ENCODE measurements at regions not wholly inside any gene's neighbourhood (a gene's known extent, or its start where the extent isn't known, plus 50 kb on each side); places are given as distances from the start of the nearest gene placed in this dataset.

DNA sequence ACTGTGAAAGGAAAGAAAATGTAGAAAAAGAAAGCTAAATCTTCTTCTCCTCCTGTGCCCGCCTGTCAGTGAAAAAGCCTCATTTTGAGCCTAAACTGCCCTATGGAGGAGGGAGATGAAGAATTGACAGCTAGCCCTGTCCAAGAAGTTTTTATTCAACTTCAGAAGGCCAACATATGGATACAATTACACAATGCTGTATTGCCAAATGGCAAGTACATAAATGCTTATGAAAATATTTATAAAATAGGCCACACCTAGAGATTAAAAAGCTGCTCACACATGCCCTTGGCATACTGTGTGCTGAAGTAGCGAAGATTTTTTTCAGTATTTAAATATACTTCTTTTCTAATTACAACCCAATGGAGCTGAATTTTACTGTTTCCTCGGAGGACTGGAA lies 65.1 kb upstream of the NEBL start:
- TF ChIP-seq TAF1 (IDR thresholded peaks at IDR 0.05; ENCODE audit: borderline replicate concordance, insufficient read depth, low read length) (no peak), SIN3A (IDR thresholded peaks at IDR 0.05; ENCODE audit: borderline replicate concordance, insufficient read depth, low read length) (no peak), FOXP2 (optimal IDR thresholded peaks at IDR 0.05; ENCODE audit: borderline replicate concordance, extremely low read depth, extremely low read length, insufficient read depth) (no peak)

Measured in PFSK-1 (cell line).